GM21367 (cell line): ENCODE measurements at regions not wholly inside any gene's neighbourhood (a gene's known extent, or its start where the extent isn't known, plus 50 kb on each side); places are given as distances from the start of the nearest gene placed in this dataset.
"Not testable (repeated sequence)": the region's sequence is repeated elsewhere in the genome, so short reads cannot be mapped to it uniquely, and the experiment has no call there.

ENCODE experiments used
- ATAC-seq: cut with Tn5 transposase; IDR thresholded peaks from one replicate; pipeline ENCODE4 v1.9.1; 2021; ENCODE audit not compliant: unreplicated experiment

DNA sequence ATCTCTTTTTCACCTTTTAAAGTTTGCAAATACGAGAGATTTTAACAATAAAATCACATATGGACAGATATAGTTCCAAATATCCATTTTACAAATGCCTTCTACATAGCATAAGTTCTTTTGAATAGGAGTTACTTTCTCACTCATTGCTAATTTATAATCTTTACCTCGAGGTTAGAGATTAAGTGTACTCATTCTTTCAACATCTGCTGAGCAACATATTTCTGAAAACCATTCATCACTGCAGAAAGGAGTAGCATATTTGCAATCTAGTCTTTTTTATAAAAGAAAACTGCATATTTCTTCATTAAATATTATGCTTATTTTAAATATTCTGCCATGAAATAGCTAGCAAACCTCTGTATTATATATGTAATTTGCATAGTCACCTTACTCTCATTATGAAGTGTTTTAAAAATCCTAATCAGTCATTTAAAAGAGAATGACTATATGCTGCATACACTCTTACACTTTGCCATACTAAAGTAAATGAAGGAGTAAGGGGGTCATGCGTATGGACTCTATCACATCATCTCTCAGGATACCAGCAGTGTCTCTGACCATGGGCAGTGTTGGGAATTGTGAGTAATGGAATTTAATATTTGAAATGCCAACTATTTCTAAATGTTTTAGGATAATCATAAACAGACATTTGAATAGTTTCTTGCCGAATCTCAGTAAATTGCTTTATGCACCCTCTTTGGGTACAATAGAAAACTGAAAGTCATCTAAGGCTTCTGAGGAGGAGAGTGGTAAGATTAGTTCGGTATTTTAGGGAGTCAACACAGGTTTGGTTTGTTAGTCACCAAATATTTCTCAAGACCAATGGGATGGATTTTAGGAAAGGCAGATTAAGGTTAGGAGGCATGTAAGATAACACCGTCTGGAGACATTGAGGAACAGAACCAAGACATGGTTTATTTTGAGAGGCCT is 524.8 kb upstream of the ATP2B1 start:
- no peak for ATAC-seq

DNA sequence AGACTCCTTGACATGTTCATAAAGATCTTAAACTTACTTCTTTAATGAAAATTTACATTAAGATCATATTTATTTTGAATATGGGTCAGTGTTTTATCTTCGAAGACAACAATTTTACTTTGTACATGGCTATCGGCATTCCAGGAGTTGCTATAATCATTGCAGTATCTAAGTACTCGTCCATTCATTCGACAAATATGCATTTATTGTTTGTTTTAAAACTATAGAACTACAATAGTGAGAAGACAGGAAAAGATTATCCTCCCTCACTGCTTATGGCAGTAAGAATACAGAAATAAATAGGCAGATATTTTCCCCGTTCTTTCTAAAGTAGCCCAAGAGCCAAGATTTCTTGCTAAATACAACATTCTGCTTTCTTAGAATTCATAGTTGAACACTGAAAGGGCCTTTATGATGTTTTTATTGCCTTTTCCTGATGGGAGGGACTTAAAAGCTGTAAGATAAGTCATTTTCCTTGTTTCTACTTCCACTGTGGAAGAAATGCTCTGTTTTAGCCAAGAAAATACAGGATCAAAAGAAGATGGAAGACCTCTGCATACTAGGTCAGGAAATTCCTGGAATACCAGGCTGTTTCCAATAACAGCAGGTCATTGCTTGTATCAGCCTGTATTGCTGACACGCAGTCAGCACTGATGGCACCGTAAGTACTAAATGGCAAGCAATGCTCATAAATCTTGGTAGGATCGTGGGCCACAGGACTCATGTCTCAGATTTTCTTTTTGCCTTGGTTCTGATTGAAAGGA is 521.0 kb upstream of the ATP2B1 start:
- no peak for ATAC-seq

DNA sequence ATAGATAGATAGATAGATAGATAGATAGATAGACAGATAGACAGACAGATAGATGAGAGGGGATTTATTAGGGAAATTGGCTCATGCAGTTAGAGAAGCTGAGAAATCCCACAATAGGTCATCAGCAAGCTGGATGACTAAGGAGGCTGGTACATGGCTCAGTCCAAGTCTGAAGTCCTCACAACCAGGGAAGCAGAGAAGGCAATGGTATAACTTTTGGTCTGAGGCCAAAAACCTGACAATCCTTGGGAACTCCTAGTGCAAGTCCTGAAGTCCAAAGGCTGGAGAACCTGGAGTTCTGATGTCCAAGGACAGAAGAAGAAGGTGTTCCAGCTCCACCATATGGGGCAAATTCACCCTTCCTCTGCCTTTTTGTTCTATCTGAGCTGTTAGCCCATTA is 517.6 kb upstream of the ATP2B1 start:
- no peak for ATAC-seq

DNA sequence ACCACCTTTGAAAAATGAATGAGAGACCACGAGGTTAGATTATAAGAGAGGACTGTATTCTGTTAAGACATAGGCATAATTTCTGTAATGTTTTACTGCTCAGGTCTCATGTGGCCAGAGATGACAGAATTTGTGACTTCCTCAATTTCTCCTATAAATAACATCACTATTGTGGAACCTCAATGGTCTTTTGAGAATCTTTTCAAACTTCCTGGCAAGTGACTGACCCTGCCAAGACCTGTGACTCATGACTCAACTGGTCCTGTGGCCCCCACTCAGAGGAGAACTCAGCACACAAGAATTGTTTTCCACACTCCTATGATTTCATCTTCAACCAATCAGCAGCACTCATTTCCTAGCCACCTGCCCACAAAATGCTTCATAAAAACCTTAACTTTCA is 508.2 kb upstream of the ATP2B1 start:
- ATAC-seq = peak; percentile 47

DNA sequence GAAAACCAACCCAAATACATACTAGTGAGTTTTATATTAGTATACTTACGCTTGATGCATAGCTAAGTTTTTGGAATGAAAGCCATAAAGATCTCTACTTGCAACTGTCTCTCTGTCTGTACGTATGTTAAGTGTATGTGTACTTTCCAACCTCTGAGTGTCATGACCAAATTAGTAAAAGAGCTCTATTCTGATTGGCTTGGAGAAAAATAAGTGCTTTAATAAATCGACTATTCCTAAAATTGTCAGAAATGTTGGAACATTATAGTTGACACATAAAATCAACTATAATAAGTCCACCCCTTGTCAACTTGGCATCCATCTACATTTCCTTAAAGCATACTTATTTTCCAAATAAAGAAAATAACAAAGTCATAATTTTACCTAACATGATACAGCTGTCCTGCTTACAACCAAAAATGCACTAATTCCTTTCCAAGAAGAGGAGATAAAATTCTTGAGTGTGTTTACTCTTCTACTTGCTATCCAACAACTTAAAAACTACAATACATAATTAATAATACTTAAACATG is 507.4 kb upstream of the ATP2B1 start:
- ATAC-seq = no peak

DNA sequence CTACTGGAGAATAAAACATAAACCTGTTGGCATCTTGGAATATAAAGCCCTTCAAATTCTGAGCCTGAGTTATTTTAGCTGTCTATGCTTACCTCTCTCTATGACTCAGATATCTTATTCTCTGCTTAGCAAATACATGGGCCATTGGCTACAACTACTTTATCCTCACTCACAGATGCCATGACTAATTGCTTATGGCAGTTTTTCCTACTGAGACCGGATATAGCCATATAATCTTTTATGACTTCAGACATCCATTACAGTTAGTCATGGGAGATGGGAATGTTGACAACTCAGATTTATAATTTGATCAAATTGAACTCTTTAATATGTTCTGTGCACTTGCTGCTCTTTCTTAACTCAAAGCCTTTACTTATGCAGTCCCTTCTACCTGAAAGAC is 502.4 kb upstream of the ATP2B1 start:
- no peak for ATAC-seq

DNA sequence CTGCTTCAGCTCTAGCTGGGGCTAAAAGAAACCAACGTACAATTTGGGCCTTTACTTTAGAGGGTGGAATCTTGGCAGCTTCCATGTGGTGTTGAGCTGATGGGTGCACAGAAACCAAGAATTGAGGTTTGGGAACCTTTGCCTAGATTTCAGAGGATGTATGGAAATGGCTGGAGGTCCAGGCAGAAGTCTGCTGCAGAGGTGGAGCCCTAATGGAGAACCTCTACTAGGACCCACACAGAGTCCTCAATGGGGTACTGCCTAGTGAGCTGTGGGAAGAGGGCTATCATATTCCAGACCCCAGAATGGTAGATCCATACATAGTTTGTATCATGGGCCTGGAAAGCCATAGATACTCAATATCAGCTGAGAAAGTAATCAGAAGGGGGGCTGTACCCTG is 500.4 kb upstream of the ATP2B1 start:
- no peak for ATAC-seq

DNA sequence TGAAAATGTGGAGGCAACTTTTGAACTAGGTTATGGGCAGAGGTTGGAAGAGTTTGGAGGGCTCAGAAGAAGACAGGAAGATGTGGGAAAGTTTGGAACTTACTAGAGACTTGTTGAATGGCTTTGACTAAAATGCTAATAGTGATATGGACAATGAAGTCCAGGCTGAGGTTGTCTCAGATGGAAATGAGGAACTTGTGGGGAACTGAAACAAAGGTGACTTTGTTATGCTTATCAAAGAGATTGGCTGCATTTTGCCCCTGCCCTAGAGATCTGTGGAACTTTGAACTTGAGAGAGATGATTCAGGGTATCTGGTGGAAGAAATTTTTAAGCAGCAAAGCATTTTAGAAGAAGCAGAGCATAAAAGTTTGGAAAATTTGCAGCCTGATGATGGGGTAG is 499.7 kb upstream of the ATP2B1 start:
- not testable (repeated sequence) for ATAC-seq

DNA sequence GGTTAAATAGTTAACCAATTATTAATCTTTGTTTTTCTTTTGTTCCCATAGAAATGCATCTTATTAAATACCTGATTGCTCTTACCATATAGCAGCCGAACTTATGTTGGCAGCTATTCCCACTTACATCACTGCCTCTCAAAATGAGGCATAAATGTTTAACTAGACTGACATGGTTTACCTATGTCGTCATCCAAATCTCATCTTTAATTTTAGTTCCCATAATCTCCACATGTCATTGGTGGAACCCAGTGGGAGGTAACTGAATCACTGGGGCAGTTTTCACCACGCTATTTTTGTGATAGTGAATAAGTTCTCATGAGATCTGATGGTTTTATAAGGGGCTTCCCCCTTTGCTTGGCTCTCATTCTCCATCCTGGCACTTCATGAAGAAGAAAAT is 499.2 kb upstream of the ATP2B1 start:
- ATAC-seq = no peak

DNA sequence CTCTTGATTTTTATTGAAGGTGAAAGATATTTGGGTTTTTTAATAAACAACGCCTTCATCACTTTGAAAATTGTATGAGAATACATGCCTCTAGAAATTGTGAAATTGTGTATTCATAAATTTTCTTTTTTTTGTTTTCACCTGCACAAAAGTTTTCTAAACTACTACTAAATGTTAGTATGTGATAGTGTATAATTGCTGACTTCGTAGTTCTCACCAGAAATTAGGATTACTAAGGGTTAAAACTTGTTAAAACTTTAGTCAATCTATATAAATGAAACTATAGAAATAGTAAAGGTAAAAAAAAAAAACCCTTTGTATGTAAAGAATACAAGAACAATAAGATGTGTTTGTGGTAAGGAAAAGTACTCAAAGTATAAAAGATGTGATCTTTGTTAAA is 496.5 kb upstream of the ATP2B1 start:
- no peak for ATAC-seq

DNA sequence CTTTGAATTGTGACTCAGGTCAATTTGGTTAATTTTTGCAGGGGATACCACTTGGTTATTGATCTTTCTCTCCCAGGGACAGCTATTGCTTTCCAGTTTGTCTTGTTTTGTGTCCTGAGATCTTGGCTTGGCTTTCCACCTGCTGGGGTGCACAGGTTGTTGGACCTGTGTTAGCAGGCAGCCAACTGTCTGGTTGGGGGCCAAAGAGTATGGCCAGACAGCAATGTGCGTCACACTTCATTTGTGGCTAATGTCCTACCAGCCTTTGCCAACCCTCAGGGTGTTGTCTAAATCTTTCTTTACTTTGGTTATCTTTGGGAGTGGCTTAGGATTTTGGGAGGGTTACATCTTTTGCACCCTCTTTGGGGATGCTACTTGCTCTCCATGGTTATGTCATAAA is 494.9 kb upstream of the ATP2B1 start:
- ATAC-seq = no peak

DNA sequence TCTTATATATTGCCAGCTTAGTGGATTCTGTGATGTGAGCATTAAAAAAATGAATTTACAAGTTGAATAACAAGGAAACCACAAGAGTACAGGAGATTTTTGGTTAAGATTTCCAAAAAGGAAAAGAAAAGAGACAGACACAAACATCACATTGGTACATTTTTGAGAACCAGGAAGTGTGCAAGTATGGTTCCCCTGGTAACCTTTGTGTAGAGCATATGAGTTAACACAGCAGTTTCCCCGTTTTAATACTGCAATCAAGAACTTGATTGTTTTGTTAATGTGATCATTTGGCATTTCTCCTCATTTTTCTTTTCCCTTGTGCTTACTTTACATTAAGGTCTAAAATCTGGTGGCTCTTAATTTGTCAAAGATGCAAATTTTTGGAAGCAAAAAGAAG is 490.4 kb upstream of the ATP2B1 start:
- ATAC-seq = no peak

DNA sequence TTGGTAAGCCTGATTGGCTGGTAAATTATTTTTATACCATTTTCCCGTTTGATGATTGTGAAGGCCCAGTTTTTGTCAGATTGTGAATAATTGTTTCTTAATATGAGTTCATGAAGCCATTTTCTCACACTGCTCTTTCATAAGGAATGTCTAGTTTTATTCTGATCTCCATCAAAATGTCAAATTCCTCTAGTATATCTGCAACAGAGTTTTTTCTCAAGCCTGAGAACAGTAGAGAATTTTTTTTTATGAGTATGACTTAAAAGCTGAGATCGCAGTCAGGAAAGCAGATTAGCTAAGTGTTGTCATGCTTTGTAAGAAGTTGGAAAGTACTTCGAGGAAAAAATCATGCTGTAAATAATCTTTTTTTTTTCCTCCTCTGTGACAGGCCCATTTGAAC is 484.9 kb upstream of the ATP2B1 start:
- no peak for ATAC-seq

DNA sequence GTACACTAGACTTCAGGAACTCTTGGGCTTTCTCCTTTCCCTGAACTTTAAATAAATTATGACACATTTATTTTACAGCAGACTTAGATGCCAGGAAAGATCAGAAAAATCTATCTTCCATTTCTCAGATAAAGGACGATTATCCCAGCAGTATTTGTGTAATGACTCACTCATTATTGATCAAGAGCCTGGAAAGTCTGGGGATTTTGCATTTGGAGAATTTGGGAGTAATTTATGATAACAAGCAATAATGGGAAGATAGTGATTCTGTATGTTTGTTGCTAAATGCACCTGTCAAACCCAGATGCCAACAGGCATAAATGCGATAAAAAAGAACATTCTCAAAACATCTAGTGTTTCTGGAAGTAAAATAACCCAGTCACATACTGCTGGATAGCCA is 480.2 kb upstream of the ATP2B1 start:
- no peak for ATAC-seq

DNA sequence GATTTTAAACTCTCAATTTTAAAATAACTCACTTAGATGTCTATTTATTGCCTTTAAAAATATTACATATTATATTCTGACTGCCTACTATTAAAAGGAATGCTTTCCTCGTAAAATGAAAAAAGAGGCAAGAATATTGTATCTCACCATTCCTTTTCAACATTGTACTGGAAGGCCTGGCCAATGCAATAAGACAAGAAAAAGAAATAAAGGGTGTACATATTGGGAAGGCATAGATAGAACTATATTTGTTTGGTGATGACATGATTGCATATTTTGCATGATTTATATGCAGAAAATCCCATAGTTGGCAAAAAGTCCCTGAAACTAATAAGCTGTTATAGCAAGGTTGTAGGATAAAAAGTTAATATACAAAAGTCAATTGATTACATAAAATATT is 474.6 kb upstream of the ATP2B1 start:
- ATAC-seq = no peak

DNA sequence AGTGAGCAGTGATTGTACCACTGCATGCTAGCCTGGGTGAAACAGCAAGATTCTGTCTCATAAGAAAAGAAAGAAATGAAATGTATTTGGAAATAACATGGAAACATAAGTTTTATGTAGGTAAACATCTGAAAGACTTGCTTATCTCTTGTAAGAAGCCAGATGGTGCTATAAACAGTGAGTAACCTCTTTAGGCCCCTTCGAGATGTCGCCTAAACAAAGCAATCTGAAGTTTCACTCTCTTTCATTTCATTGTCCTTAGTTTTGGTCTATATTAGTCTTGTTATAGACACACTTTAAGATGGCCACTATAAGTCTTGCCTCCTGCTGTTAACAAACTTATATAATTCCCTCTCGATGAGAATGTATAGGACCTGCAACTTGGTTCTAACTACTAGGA is 472.6 kb upstream of the ATP2B1 start:
- no peak for ATAC-seq

DNA sequence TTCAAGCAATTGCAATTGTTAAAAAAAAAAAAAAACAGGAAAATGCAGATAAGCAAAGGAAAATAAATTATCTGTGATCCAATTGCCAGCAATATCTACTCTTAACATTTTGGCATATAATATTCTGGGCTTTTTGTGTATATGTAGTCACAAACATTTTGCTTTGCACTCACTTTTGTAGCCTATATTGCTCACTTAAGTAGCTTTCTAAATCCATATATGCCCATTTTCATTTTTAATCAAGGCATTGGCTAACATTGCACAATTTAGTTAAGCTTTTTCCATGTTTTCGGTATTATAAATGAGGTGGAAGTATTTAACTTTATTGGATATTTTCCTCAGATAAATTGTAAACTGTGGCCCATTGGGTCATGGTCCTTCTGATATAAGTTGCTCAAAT is 466.3 kb upstream of the ATP2B1 start:
- ATAC-seq = no peak

DNA sequence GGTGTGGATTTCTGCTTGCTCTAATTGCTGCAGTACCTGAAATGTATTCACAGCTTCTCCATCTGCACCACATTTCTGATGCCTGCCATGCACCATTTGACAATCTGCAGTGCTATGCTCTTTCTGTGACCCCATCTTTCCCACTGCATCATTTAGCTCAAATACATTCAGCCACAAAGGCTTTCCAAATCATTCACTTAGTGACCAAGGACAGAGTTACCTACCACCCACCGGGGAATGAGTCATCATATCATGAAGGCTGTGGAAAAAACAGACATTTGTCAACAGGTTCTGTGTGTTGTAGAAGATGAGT is 465.5 kb upstream of the ATP2B1 start:
- ATAC-seq = no peak

DNA sequence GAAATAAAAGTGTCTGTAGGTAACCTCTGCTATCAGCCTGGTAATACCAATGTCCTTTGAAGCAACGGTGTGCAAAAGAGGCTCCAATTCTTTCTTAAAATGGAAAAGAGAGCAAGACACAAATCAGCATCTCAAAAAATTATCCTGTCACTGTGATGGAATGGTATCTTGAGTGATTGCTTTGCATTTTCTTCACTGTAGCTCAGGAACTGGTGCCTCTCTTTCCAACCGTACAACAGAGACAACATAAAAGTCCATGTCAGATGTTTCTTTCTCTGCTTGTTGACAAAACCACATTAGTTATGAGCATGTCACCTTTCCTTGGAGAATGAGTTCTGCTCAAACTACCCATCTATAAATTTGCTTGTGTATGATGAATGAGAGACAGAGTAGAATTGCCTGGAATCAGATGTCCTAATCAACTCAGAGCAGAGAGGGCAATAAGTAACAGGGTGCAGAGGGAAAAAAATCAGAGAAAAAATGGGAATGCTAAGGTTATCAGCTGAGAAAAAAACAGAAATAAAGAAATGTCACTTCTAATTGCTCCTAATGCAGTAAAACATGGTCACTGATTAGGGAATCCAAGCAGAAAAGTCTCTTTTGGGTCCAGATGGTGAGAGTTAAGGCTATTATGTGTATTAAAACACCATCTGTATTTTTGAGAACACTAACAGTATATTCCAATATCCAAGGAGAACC is 465.0 kb upstream of the ATP2B1 start:
- no peak for ATAC-seq

DNA sequence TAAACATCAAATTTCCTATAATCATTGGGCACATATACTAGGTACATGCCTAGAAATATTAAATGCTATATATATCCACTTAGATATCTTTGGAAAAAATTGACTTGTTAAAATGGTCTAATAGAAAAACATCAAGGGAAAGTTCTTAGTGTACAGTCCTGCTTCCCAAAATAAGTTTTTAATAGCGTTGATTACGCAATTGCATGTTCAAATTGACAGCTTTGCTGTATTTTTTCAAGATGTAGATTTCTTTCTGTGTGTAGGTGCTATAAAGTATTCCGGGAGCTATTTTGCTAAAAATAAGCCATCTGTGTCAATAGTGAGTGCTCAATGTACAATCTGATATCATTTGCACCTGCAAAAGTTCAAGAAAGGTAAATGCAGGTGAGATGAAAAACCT is 463.9 kb upstream of the ATP2B1 start:
- ATAC-seq = no peak

DNA sequence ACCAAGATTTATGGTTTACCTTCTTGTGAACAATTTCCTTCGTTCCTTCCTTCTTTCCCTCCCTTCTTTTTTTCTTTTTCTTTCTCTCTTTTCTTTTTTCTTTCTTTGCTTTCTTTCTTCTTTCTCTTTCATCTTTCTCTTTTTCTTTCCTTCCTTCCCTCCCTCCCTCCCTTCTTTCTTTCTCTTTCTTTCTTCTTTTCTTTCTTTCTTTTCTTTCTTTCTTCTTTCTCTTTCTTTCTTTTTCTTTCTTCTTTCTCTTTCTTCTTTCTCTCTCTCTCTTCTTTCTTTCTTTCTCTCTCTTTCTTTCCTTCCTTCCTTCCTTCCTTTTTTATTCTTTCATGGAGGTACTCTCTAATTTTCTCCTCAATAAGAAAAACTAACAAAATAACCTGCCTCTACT is 462.1 kb upstream of the ATP2B1 start:
- ATAC-seq = no peak
